Neural crest cell (in vitro differentiated cells): ENCODE measurements at regions not wholly inside any gene's neighbourhood (a gene's known extent, or its start where the extent isn't known, plus 50 kb on each side); places are given as distances from the start of the nearest gene placed in this dataset.

ENCODE experiments used
- DNase-seq: peaks from one replicate; pipeline ENCODE4 v3.0.0; 2021; ENCODE audit warnings: low read depth, mixed read lengths, low spot score
- H3K27ac Mint-ChIP-seq: one replicate; pipeline ENCODE4 v1.8.0; 2021; ENCODE audit warnings: mild to moderate bottlenecking, mixed read lengths; ENCODE audit not compliant: unreplicated experiment
- H3K27me3 Mint-ChIP-seq: 2 replicates; pipeline ENCODE4 v1.8.0; 2021; ENCODE audit warnings: low read depth, mild to moderate bottlenecking, mixed read lengths
- H3K36me3 Mint-ChIP-seq: 2 replicates; pipeline ENCODE4 v1.8.0; 2021; ENCODE audit warnings: low read depth, mild to moderate bottlenecking, mixed read lengths
- H3K4me1 Mint-ChIP-seq: 2 replicates; pipeline ENCODE4 v1.8.0; 2021; ENCODE audit warnings: mixed read lengths
- H3K4me3 Mint-ChIP-seq: one replicate; pipeline ENCODE4 v1.8.0; 2021; ENCODE audit warnings: mild to moderate bottlenecking, mixed read lengths
- H3K9me3 Mint-ChIP-seq: 2 replicates; pipeline ENCODE4 v1.8.0; 2021; ENCODE audit warnings: mixed read lengths
- TF ChIP-seq, protein P1 (sequence below): fragments of 200-600 bp; sonication (generic); conservative IDR thresholded peaks from 2 replicates; pipeline ENCODE4 v1.5.0; 2021; ENCODE audit warnings: antibody characterized with exemption, mild to moderate bottlenecking

DNA sequence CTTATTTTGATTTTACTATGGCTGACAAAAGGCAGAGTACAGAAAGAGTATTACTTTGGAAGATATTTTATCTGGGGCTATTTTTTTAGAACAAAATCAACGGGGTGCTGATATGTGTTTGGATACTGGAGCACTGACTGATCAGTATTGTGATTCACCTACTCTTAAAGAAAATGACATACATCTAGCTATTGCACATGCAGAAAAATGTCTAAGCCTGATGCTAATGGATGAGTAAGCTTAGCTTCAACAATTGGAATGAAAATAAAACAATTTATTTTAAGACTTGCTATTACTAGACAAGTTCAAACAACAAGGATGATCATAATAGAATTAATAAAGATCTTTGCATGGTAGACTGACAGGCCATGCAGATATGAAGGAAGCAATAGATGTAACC, 262.0 kb downstream of the PPP1R2C start:
- Mint-ChIP-seq H3K4me1 (no peaks in the 10 kb centered on the region), H3K9me3 (peaks cover 7% of the 10 kb centered on the region), H3K36me3 (no peaks in the 10 kb centered on the region), H3K27me3 (no peaks in the 10 kb centered on the region), H3K27ac (no peak overlapping the region), H3K4me3 (no peak overlapping the region)
- no peak for DNase-seq
- TF ChIP-seq, protein P1, sequence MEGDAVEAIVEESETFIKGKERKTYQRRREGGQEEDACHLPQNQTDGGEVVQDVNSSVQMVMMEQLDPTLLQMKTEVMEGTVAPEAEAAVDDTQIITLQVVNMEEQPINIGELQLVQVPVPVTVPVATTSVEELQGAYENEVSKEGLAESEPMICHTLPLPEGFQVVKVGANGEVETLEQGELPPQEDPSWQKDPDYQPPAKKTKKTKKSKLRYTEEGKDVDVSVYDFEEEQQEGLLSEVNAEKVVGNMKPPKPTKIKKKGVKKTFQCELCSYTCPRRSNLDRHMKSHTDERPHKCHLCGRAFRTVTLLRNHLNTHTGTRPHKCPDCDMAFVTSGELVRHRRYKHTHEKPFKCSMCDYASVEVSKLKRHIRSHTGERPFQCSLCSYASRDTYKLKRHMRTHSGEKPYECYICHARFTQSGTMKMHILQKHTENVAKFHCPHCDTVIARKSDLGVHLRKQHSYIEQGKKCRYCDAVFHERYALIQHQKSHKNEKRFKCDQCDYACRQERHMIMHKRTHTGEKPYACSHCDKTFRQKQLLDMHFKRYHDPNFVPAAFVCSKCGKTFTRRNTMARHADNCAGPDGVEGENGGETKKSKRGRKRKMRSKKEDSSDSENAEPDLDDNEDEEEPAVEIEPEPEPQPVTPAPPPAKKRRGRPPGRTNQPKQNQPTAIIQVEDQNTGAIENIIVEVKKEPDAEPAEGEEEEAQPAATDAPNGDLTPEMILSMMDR, result no peak

DNA sequence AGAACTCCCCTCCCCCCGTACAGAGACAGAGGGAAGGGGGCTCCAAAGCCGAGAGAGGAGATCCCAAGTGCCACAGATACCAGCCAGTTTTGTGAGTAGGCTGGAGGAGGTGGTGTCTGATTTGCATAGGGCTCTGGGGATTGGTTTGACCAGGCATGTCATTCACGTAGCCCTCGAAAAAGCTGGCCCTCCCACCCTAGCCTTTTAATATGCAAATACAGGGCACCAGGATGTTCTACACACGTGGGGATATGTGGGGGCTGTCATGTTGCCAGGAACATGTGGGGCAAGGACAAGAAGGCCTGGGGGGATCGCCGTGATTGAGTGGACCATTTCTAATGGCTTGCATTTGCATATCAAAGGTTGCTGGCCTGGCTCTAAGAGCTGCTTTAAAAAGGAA, 272.9 kb downstream of the PPP1R2C start:
- peaks cover 6% of the 10 kb centered on the region for H3K9me3 Mint-ChIP-seq
- no peak for DNase-seq
- H3K27ac Mint-ChIP-seq, result no peak overlapping the region
- H3K4me3 Mint-ChIP-seq, result no peak overlapping the region
- H3K27me3 Mint-ChIP-seq, result no peaks in the 10 kb centered on the region
- TF ChIP-seq, protein P1, result no peak
- peaks cover 6% of the 10 kb centered on the region for H3K36me3 Mint-ChIP-seq
- H3K4me1 Mint-ChIP-seq, result peaks cover 6% of the 10 kb centered on the region

DNA sequence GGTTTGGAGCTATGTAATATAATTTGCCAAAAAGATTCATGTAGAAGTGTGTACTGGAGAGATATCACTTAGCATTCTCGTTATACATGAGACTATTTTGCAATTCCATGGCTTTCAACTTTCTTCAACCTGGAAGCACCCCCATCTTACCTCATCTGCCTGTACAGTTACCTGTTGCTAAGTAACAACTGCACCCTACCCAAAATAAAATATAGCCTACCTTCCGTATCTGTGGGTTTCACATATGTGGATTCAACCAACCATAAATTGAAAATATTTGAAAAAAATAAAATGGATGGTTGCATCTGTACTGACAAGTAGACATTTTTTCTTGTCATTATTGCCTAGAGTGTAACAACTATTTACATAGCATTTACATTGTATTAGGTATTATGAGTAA, 278.3 kb downstream of the PPP1R2C start:
- Mint-ChIP-seq H3K27me3 (no peaks in the 10 kb centered on the region), H3K4me3 (no peak overlapping the region), H3K27ac (no peak overlapping the region), H3K36me3 (no peaks in the 10 kb centered on the region), H3K9me3 (no peaks in the 10 kb centered on the region), H3K4me1 (peaks cover 1% of the 10 kb centered on the region)
- TF ChIP-seq, protein P1, result no peak
- DNase-seq, result no peak

DNA sequence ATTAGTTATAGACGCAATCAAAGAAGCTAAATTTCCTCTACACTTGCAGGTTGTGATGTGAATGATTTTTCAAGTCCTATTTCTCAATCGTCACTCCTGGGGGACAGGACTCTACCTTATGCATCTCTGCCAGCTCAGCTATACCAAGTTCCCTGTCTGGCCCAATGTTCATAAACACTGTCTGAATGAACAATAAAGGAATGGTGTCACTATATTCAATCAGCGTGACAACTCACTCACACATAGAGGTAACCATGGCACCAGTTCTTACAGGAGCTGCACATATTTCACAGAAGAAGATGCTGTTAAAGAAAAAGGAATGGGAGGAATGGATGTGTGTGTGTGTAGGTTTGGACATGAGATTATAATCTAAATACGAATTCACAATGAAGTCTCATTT, 280.6 kb downstream of the PPP1R2C start:
- Mint-ChIP-seq H3K36me3 (no peaks in the 10 kb centered on the region), H3K9me3 (peaks cover 3% of the 10 kb centered on the region), H3K27me3 (no peaks in the 10 kb centered on the region), H3K4me1 (no peaks in the 10 kb centered on the region), H3K4me3 (no peak overlapping the region), H3K27ac (no peak overlapping the region)
- TF ChIP-seq, protein P1, result no peak
- no peak for DNase-seq

DNA sequence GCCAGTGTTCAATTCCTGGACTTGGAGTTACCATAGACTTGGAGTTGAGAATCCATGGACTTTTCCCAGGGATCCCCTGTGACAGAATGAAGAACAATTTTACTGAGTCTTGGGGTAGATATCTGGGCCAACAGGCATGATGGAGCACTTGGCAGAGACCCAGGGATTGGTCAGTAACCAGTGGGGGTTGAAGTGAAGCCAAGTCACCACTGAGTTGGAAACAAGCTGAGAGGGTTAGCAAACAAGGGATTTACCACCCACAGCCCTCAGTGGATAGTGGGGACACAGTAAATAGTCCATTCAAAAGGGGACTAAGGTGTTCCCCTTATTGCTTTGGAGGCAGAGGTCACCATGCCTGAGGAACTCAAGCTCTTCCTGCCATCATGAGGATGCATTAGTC, 281.7 kb downstream of the PPP1R2C start:
- Mint-ChIP-seq H3K27ac (no peak overlapping the region), H3K27me3 (no peaks in the 10 kb centered on the region), H3K36me3 (no peaks in the 10 kb centered on the region), H3K4me1 (no peaks in the 10 kb centered on the region), H3K9me3 (peaks cover 3% of the 10 kb centered on the region), H3K4me3 (no peak overlapping the region)
- TF ChIP-seq, protein P1, result no peak
- DNase-seq, result no peak

DNA sequence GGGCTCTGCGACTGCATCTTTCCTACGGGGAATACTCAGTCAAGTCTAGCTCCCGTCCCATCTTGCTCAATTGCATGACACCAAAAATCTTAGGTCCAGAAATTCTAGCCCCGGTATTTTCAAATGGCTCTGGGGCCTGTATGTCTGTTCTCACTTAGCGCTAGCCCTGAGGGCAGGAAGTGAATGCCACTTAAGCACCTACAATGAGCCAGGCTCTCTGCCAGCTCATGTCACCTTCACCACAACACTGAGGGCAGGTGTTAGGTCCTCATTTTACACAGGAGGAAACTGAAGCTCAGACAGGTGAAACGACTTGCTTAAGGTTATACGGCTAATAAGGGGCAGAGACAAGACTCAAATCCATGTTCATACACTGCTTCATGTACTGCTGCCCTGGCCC, 282.8 kb downstream of the PPP1R2C start:
- Mint-ChIP-seq H3K36me3 (no peaks in the 10 kb centered on the region), H3K9me3 (peaks cover 3% of the 10 kb centered on the region), H3K4me1 (no peaks in the 10 kb centered on the region), H3K27ac (no peak overlapping the region), H3K27me3 (no peaks in the 10 kb centered on the region), H3K4me3 (no peak overlapping the region)
- no peak for DNase-seq
- TF ChIP-seq, protein P1, result no peak
